ENCODE measurements at regions not wholly inside any gene's neighbourhood (a gene's known extent, or its start where the extent isn't known, plus 50 kb on each side); places are given as distances from the start of the nearest gene placed in this dataset.
"Not testable (repeated sequence)": the region's sequence is repeated elsewhere in the genome, so short reads cannot be mapped to it uniquely, and the experiment has no call there.

- DNase-seq: no peak
Measured at GRCh38 chr5:105054406-105054805, 1491.8 kb upstream of the NUDT12 start.

- no peak for DNase-seq
Measured at GRCh38 chr5:105042623-105043022, 1480.0 kb upstream of the NUDT12 start.

DNA sequence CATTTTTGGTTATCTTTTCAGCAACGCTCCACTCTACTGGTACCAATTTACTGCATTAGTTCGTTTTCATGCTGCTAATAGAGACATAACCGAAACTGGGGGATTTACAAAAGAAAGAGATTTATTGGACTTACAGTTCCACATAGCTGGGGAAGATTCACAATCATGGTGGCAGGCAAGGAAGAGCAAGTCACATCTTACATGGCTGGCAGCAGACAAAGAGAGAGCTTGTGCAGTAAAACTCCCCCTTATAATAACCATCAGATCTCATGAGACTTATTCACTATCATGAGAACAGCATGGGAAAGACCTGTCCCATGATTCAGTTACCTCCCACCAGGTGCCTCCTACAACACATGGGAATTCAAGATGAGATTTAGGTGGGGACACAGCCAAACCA, 1474.2 kb upstream of the NUDT12 start:
- DNase-seq: not testable (repeated sequence)

DNA sequence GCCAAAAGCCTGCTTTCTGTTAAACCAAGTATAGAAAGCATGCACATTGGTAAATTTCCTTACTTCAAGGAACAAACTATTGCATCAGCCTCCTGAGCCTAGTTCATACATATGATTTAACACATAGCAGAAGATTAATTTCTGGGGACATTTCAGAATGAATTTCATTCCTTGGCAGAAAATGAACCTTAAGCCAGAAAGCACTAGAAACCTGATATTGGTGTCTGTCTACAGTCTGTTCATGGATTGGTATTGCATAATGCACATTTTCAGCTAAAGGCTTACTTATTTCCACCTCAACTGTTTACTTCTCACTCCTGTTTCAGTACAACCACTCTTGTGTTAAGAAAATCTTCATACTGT, 1471.8 kb upstream of the NUDT12 start:
- no peak for DNase-seq

- DNase-seq: no peak
Measured at GRCh38 chr5:105033637-105034400, 1471.2 kb upstream of the NUDT12 start.

DNA sequence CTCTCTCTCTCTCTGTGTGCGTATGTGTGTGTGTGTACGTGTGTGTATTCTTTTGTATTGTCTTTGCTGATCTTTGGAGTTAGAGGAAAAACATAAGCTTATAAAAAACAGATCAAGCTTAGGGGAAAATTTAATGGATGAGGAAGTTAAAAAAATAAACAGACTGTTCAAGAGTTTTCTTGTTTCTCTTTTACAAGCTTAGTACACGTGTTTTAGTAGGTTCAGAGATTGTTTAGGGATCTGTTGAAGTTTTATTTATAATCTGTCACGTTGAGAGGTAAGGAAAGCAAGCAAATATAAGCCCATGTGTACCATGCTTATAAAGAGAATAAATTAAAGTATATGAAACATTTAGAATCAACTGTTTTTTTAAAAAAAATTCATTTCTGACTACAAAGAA, 1470.3 kb upstream of the NUDT12 start:
- no peak for DNase-seq

DNA sequence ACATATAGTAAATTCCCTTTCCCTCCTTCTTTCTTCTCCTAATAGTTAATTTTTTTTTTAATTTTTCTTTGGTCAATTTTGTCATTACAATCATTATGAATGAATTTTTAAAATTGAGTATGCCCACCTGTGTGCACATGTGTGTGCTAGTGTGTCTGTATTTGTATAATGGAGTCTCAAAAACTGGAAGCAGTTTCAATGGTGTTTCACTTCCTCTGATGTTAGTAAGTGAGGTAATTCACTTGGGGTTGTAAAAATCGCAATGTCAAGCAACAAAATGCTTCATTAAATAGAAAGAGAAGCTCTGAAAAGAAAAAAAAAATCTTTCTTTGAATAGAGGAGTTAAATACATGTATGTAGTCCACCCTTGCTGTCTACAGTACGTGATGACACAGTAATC, 1467.6 kb upstream of the NUDT12 start:
- DNase-seq: no peak

DNA sequence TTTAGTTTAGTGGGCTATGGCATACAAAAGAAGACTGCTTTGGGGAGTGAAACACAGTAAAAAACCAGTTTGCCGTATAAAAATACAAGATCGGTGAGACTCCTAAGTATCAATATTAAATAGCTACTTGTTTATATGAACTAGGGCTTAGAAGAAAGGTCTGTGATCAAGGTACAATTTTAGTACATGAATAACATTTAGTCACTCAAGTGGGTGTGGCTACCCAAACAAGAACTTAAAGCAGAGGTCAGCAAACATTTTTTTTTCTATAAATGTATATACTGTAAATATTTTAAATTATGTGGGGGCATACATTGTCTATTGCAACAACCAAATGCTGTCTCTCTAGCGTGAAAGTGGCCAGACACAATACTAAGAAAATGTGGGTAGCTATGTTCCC, 1452.5 kb upstream of the NUDT12 start:
- DNase-seq: no peak

GRCh38 chr5:104998572-104998971, 1436.0 kb upstream of the NUDT12 start:
- DNase-seq: no peak

- no peak for DNase-seq
Measured at GRCh38 chr5:104998169-104998568, 1435.6 kb upstream of the NUDT12 start.

DNA sequence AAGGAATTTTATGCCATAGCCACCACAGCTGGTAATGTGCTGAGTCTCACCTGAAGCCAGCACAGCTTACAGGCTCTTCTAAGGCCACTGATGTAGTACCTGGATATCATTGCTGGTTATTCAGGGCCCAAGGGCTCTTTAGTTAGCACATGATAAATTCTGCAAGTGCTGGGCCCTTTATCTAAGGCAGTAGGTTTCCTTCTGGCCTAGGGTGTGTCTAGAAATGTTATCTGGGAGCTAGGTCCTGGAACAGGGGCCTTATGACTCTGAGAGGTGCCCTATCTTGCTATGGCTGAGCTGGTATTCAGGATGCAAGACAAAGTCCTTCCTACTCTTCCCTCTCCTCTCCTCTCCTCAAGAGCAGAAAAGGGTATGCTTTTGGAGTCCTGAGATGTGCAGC, 1424.5 kb upstream of the NUDT12 start:
- no peak for DNase-seq

DNA sequence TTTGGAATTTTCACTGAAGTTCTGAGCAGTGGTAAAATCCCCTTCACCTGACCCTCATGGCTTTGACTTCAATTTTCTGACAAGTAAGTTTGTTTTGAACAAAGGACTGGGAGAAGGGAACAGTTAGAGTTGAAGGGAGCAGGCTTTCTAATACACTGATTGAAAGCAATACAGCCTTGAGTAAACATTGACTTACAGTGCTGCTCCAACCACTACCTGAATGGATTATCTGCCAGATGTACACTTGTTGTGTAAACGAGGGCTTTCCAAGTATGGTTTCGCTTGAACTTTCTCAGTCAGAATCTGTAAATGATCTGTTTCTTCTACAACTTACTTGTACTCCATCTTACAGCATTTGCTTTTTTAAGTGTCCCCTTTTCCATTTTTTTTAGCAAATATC, 1414.9 kb upstream of the NUDT12 start:
- DNase-seq: no peak

DNA sequence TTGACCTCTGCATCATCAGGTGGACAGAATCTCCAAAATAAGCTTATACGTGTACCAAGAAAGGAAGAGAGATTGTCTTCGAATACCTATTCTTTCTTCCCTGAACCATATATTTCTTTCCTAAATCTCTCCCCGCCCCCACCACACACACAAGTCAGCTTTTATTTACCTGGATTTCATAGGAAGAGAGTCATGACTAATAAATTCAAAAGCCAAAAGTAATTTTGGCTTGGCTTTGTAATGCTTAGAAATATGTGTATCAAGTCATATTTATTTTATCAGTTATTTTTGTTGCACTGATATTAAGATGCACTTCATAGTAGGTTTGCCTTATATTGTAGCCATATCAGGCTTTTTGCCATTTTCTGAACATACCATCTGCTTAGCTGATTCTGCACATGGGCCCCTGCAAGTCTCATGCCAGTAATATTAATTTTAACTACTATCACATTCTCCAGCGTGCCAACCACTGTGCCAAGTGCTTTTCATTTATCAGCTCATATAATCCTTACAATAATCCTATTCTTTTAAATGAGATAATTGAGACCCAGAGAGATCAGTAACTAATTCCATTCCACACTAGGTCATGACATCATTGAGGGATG, 1405.3 kb upstream of the NUDT12 start:
- DNase-seq: no peak

GRCh38 chr5:104965006-104965405, 1402.4 kb upstream of the NUDT12 start:
- no peak for DNase-seq

DNA sequence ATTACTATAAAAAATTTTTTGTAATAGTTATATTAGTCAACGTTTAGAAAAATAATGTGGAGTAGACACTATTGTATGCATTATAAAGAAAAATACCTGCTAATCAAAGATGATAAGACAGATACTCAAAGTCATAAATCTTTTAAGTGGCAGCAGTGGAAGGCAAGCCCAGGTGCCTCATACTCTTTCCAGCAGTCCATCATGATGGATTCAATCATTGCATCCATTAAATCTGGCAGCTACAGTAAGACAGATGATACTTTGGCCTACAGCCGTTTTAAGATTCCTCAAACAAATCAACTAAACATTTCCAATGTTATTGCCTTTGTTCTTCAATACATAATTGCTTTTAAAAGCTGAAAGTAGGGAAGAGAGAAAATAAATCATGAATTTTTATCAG, 1392.9 kb upstream of the NUDT12 start:
- DNase-seq: no peak

- no peak for DNase-seq
Measured at GRCh38 chr5:104952876-104953275, 1390.3 kb upstream of the NUDT12 start.

DNA sequence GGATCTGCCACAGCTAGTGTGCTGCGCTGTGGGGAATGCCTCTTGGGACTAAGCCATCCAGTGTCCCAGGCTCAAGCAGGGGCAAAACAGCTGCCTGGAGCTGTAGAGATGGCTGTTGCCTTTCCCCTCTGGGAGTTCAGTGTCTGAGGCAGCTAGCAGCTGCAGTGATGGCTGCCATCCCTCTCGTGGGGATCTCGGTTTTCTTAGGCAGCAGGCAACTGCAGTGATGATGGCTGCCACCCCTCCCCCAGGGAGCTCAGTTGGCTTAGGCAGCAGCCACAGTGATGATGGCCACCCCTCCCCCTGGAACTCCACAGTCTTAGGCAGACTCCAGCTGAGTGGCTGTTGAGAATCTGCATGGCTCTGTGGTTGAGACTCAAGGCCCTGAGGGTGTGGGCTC, 1389.2 kb upstream of the NUDT12 start:
- no peak for DNase-seq

GRCh38 chr5:104947076-104947475, 1384.5 kb upstream of the NUDT12 start:
- no peak for DNase-seq

DNA sequence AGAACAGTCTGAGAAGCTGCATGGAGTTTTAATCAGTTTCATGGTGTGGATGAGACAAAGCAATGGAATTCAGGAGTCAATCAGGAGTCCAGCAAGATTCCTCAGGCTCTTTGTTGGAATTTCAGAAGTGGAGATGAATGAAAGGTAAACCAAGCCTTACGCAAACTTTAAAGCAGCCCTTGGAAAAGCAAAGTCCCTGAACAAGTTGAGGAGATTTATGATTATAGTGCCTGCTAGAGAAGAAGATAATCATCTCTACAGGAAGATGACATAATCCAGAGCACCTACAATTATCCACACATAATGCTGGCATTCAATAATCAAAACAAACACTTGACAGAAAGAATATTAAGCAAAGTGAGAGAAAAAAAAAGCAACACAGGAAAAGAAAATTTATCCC, 1380.1 kb upstream of the NUDT12 start:
- no peak for DNase-seq

DNA sequence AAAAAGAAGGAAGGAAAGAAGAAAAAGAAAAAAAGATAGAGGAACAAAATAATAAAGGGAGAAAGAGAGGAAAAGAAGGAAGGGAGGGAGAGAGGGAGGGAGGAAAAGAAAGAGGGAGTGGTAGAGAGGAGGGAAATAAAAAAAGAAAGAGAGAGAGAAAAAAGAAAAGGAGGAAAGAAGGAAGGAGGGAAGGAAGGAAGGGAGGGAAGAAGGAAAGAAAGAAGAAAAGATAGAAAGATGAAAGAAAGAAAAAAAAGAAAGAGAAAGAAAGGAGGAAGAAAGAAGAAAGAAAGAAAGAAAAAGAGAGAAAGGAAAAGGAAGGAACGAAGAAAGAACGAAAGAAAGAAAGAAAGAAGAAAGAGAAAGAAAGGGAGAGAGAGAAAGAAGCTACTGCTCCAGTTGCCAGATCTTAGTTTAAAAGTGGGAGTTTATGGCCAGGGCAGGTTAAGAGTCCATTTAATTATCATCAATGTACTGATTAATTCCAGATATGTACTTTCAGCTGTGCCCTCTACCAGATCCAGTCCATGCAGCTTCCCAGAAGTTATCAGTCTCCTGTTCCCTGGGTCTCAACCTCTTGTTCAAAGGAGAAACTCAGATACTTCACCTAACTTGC, 1378.5 kb upstream of the NUDT12 start:
- no peak for DNase-seq

DNA sequence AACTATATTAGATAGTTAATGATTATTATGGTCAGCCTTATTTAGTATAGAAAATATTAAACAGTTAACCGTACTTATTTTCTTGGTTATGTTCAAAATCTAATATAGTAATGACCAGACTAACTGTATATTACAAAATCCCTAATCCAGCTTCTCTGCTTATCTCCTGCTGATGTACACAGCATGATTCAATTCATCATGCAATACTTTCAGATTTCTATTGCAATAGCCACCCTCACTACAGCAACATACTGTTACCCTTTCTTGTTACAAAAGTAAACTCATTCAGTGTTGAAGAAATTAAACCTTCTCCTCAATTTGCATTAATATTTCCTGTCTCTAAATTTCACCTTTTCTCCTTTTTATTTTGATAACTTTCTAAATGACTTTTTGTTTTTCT, 1375.0 kb upstream of the NUDT12 start:
- no peak for DNase-seq

DNA sequence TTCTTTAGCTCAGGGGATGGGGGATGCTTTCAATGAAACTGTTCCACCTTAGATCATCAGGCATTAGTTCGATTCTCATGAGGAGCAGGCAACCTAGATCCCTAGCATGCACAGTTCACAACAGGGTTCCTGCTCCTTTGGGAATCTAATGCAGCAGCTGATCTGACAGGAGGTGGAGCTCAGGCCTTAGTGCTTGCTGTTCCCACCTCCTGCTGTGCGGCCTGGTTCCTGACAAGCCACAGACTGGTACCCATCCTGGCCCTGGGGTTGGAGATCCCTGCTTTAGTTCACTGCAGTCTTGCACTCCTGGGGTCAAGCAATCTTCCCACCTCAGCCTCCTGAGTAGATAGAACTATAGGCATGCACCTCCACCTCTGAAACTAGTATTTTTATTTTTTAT, 1369.8 kb upstream of the NUDT12 start:
- DNase-seq: no peak

DNA sequence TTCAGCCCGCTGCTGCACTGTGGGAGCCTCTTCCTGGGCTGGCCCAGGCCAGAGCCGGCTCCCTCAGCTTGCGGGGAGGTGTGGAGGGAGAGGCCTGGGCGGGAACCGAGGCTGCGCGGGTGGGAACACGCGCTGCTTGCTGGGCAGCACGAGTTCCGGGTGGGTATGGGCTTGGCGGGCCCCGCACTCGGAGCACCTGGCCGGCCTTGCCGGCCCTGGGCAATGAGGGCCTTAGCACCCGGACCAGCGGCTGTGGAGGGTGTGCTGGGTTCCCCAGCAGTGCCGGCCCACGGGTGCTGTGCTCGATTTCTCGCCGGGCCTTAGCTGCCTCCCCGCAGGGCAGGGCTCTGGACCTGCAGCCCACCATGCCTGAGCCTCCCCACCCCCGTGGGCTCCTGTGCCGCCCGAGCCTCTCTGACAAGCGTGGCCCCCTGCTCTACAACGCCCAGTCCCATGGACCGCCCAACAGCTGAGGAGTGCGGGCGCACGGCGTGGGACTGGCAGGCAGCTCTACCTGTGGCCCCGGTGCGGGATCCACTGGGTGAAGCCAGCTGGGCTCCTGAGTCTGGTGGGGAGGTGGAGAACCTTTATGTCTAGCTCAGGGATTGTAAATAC, 1366.4 kb upstream of the NUDT12 start:
- DNase-seq: no peak

GRCh38 chr5:104915226-104915625, 1352.6 kb upstream of the NUDT12 start:
- DNase-seq: no peak

Measured in CD4-positive, alpha-beta T cell treated with Interleukin-17A for 1 hour (primary cell).